IMR-90 (cell line): ENCODE measurements at regions not wholly inside any gene's neighbourhood (a gene's known extent, or its start where the extent isn't known, plus 50 kb on each side); places are given as distances from the start of the nearest gene placed in this dataset.

ENCODE experiments used
- ATAC-seq: fragments of 200-7000 bp; cut with Tn5 transposase; 2 replicates; pipeline ENCODE4 v1.9.1; 2020; ENCODE audit warnings: low read depth, mild to moderate bottlenecking, moderate library complexity
- BruUV-seq: library from RNA; stranded (reverse); fragments of 400-500 nt; replicated peaks from 2 replicates; lab custom pipeline; 2021; lab: Mats Ljungman, UMichigan
- CTCF ChIA-PET: fragments of 300-600 bp; formaldehyde crosslinking; extraction: SDS; loops from one replicate; lab custom pipeline; 2021; ENCODE audit warnings: antibody characterized with exemption; lab: Yijun Ruan, JAX
- POLR2A ChIA-PET: fragments of 300-600 bp; sonication (Branson Sonifier 250); formaldehyde crosslinking; loops from one replicate; lab custom pipeline; 2022; ENCODE audit warnings: antibody characterized with exemption; ENCODE audit not compliant: unreplicated experiment; lab: Charles Lee
- DNase-seq: peaks from one replicate; pipeline ENCODE4 v3.0.0; 2013
- H2AFZ ChIP-seq: replicated peaks from 2 replicates; pipeline ENCODE3; 2013; ENCODE audit warnings: low read length, mild to moderate bottlenecking; ENCODE audit not compliant: poor library complexity
- H2AK5ac ChIP-seq: 2 replicates; pipeline ENCODE4 v1.6.1; 2013; ENCODE audit warnings: low read depth, low read length, inconsistent platforms
- H2AK9ac ChIP-seq: replicated peaks from 2 replicates; pipeline ENCODE3; 2013; ENCODE audit warnings: mild to moderate bottlenecking, low read depth, low read length, moderate library complexity; ENCODE audit not compliant: poor library complexity
- H2BK120ac ChIP-seq: 2 replicates; pipeline ENCODE4 v1.6.1; 2013; ENCODE audit warnings: low read depth, low read length, inconsistent platforms
- H2BK15ac ChIP-seq: 3 replicates; pipeline ENCODE4 v1.6.1; 2013; ENCODE audit warnings: low read depth, low read length, inconsistent platforms
- H2BK20ac ChIP-seq: 2 replicates; pipeline ENCODE4 v1.6.1; 2013; ENCODE audit warnings: low read depth, mild to moderate bottlenecking, inconsistent platforms, low read length, moderate library complexity
- H2BK5ac ChIP-seq: 2 replicates; pipeline ENCODE4 v1.6.1; 2013; ENCODE audit warnings: mild to moderate bottlenecking, low read depth, low read length, inconsistent platforms; ENCODE audit not compliant: poor library complexity, severe bottlenecking
- H3K14ac ChIP-seq: replicated peaks from 2 replicates; pipeline ENCODE4 v1.6.1; 2013; ENCODE audit warnings: low read depth, low read length, inconsistent platforms
- H3K18ac ChIP-seq: 2 replicates; pipeline ENCODE4 v1.6.1; 2013; ENCODE audit warnings: low read depth, low read length, control low read depth
- H3K23ac ChIP-seq: 2 replicates; pipeline ENCODE4 v1.6.1; 2013; ENCODE audit warnings: low read depth, low read length, inconsistent platforms
- H3K27ac ChIP-seq: 2 replicates; pipeline ENCODE4 v1.5.1; 2013; ENCODE audit warnings: mild to moderate bottlenecking, control low read depth, low read length; ENCODE audit not compliant: insufficient read depth
- H3K27me3 ChIP-seq: 2 replicates; pipeline ENCODE4 v1.6.1; 2013; ENCODE audit warnings: low read length; ENCODE audit not compliant: control insufficient read depth, insufficient read depth
- H3K36me3 ChIP-seq: 2 replicates; pipeline ENCODE4 v1.6.1; 2013; ENCODE audit warnings: low read length, mixed read lengths; ENCODE audit not compliant: control insufficient read depth, insufficient read depth
- H3K4ac ChIP-seq: 2 replicates; pipeline ENCODE4 v1.6.1; 2013; ENCODE audit warnings: low read depth, low read length, inconsistent platforms
- H3K4me1 ChIP-seq: 2 replicates; pipeline ENCODE4 v1.6.1; 2013; ENCODE audit warnings: low read length, mixed read lengths; ENCODE audit not compliant: control insufficient read depth, insufficient read depth
- H3K4me2 ChIP-seq: 2 replicates; pipeline ENCODE4 v1.6.1; 2013; ENCODE audit warnings: low read depth, mild to moderate bottlenecking, control low read depth, low read length, moderate library complexity
- H3K4me3 ChIP-seq: 2 replicates; pipeline ENCODE4 v1.5.1; 2013; ENCODE audit warnings: low read depth, mild to moderate bottlenecking, control low read depth, low read length, moderate library complexity; ENCODE audit not compliant: insufficient read depth
- H3K56ac ChIP-seq: 2 replicates; pipeline ENCODE4 v1.6.1; 2013; ENCODE audit warnings: low read length, inconsistent platforms; ENCODE audit not compliant: insufficient read depth; ENCODE audit errors: extremely low read depth
- H3K79me1 ChIP-seq, 2 experiments: 2 replicates each; pipeline ENCODE4 v1.6.1; 2013; ENCODE audit warnings: low read length in 2 of 2, inconsistent platforms in 1 of 2, low read depth in 1 of 2
- H3K9ac ChIP-seq: 2 replicates; pipeline ENCODE4 v1.6.1; 2013; ENCODE audit warnings: low read depth, low read length, control low read depth
- H3K9me1 ChIP-seq: 2 replicates; pipeline ENCODE4 v1.6.1; 2013; ENCODE audit warnings: low read length, inconsistent platforms; ENCODE audit not compliant: insufficient read depth
- H3K9me3 ChIP-seq: 2 replicates; pipeline ENCODE4 v1.6.1; 2013; ENCODE audit warnings: low read length; ENCODE audit not compliant: control insufficient read depth, insufficient read depth
- H4K20me1 ChIP-seq: 2 replicates; pipeline ENCODE4 v1.6.1; 2013; ENCODE audit warnings: low read length, inconsistent platforms; ENCODE audit not compliant: insufficient read depth
- H4K5ac ChIP-seq: 2 replicates; pipeline ENCODE4 v1.6.1; 2013; ENCODE audit warnings: mild to moderate bottlenecking, low read depth, low read length, control low read depth
- H4K8ac ChIP-seq, 2 experiments: 2 replicates each; pipeline ENCODE4 v1.6.1; 2013; ENCODE audit warnings: low read depth in 2 of 2, low read length in 2 of 2, control low read depth in 1 of 2, inconsistent platforms in 1 of 2
- H4K91ac ChIP-seq: 2 replicates; pipeline ENCODE4 v1.6.1; 2013; ENCODE audit warnings: low read depth, low read length, inconsistent platforms; ENCODE audit not compliant: insufficient read depth
- CHD1 ChIP-seq: IDR thresholded peaks from 2 replicates; pipeline ENCODE4 v1.6.1; 2012; ENCODE audit warnings: low read depth, low read length, improper control_type of control experiment
- MAFK ChIP-seq: IDR thresholded peaks from 2 replicates; pipeline ENCODE4 v1.6.1; 2012; ENCODE audit warnings: low read depth, low read length, improper control_type of control experiment
- MAZ ChIP-seq: IDR thresholded peaks from 2 replicates; pipeline ENCODE4 v1.6.1; 2012; ENCODE audit warnings: low read depth, mild to moderate bottlenecking, low read length, improper control_type of control experiment, moderate library complexity, borderline replicate concordance
- RAD21 ChIP-seq: IDR thresholded peaks from 2 replicates; pipeline ENCODE4 v1.6.1; 2012; ENCODE audit warnings: low read length, improper control_type of control experiment
- whole genome bisulfite sequencing, 2 experiments: methylation state at CpG; one replicate each; pipeline versions ENCODE4 v1.1.5 to v1.1.7; 2013; ENCODE audit warnings: missing lambda C conversion rate in 2 of 2; ENCODE audit not compliant: insufficient read length in 1 of 2; ENCODE audit errors: extremely low coverage in 2 of 2; 5-methylcytosine and 5-hydroxymethylcytosine counted together
- dilution Hi-C: fragments of 300-500 bp; cut with HindIII; formaldehyde crosslinking; loops from one replicate; pipeline ENCODE4 v1.14.3; 2018; ENCODE audit warnings: low sequenced_read_pairs; ENCODE audit not compliant: unreplicated experiment
- in situ Hi-C: fragments of 300-500 bp; cut with MboI; formaldehyde crosslinking; loops from 3 replicates; pipeline ENCODE4 v1.14.3; 2019; ENCODE audit warnings: low sequenced_read_pairs, inconsistent platforms, mixed read lengths
- intact Hi-C: fragments of 100-400 bp; cut with micrococcal nuclease; formaldehyde crosslinking; loops from 2 replicates; pipeline ENCODE4 v1.10.0; 2022

- intact Hi-C loops = no loop called here
- Histone ChIP-seq H3K14ac (no peak overlapping the region), H3K23ac (no peak overlapping the region), H4K20me1 (no peaks in the 10 kb centered on the region), H3K4me2 (no peak overlapping the region), H4K8ac (no peak overlapping the region), H3K9ac (no peak overlapping the region), H3K4me1 (no peaks in the 10 kb centered on the region; the same call in 1 of the 2 replicates), H3K27ac (no peak overlapping the region), H3K56ac (no peak overlapping the region), H3K79me1 (no peaks in the 10 kb centered on the region), H2BK20ac (no peak overlapping the region), H2BK120ac (no peak overlapping the region; the same call in 1 of the 2 replicates), H3K36me3 (no peaks in the 10 kb centered on the region), H4K91ac (no peak overlapping the region), H2AK5ac (no peak overlapping the region), H3K27me3 (no peaks in the 10 kb centered on the region), H2BK15ac (no peak overlapping the region; the same call in 2 of the 3 replicates), H2AK9ac (no peak overlapping the region), H2AFZ (no peak overlapping the region), H3K9me1 (no peaks in the 10 kb centered on the region; the same call in 1 of the 2 replicates), H4K5ac (no peak overlapping the region), H3K18ac (no peak overlapping the region), H3K4me3 (no peak overlapping the region), H3K9me3 (no peaks in the 10 kb centered on the region), H2BK5ac (no peak overlapping the region), H3K4ac (no peak overlapping the region)
- no peak for TF ChIP-seq CHD1
- TF ChIP-seq MAZ = no peak
- no peak for TF ChIP-seq MAFK
- no peak for TF ChIP-seq RAD21
- DNase-seq (no peak), ATAC-seq (no peak)
- no TSS peak for BruUV-seq
- dilution Hi-C loops = no loop called here
- POLR2A ChIA-PET = no interaction called here
- CTCF ChIA-PET = interaction anchor here (0.6 kb wide), 1 partner anchor 8 kb away, joined by 3 read pairs; no protein-coding TSS in a partner anchor
- in situ Hi-C loops = no loop called here
- no CpG with 5 or more reads among the region's 3 CpGs for WGBS, 2 experiments
Measured at GRCh38 chr1:67977756-67978155, 72.7 kb downstream of the DIRAS3 start.
